HG02885 (cell line): ENCODE measurements at regions not wholly inside any gene's neighbourhood (a gene's known extent, or its start where the extent isn't known, plus 50 kb on each side); places are given as distances from the start of the nearest gene placed in this dataset.
"Not testable (repeated sequence)": the region's sequence is repeated elsewhere in the genome, so short reads cannot be mapped to it uniquely, and the experiment has no call there.

Experiments
- ATAC-seq: cut with Tn5 transposase; IDR thresholded peaks from one replicate; pipeline ENCODE4 v1.9.1; 2021; ENCODE audit warnings: mild to moderate bottlenecking; ENCODE audit not compliant: unreplicated experiment, poor library complexity

GRCh38 chr2:166831930-166832329 lies 56.4 kb upstream of the XIRP2 start:
- no peak for ATAC-seq

DNA sequence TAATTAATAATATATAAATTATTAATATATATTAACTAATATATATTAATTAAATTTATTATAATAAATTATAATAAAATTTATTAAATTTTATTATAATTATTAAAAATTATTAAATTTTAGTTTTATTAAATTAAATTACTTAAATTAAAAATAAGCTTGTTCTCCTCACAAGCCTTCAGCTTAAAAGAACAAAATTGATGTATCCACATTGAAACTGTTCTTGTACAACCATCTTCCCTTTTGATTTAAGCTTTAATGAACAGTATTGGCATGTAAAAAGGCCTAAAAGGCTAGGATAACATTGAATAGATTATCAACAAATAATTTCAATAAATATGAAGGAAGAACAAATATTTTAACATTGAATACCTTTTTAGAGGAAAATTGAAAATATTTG lies 62.4 kb upstream of the XIRP2 start:
- ATAC-seq: no peak

DNA sequence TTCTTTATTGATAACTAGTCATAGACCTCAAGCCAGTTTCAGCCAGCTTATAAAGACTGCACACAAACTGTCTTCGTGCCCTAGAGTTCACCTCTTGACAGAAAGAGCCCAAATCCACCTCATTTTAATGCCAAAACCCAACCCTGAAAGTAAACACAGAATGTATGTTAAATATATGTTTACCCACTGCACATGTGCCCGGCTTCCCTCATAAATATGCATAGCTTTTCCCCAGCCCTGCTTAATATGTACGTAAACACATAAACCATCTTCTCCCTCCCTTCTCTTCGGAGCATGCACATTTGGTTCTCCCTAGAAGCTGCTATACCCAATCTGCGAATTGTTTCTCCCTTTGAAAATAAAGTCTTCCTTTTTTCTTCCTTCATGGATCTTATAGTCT lies 73.9 kb upstream of the XIRP2 start:
- ATAC-seq: no peak

DNA sequence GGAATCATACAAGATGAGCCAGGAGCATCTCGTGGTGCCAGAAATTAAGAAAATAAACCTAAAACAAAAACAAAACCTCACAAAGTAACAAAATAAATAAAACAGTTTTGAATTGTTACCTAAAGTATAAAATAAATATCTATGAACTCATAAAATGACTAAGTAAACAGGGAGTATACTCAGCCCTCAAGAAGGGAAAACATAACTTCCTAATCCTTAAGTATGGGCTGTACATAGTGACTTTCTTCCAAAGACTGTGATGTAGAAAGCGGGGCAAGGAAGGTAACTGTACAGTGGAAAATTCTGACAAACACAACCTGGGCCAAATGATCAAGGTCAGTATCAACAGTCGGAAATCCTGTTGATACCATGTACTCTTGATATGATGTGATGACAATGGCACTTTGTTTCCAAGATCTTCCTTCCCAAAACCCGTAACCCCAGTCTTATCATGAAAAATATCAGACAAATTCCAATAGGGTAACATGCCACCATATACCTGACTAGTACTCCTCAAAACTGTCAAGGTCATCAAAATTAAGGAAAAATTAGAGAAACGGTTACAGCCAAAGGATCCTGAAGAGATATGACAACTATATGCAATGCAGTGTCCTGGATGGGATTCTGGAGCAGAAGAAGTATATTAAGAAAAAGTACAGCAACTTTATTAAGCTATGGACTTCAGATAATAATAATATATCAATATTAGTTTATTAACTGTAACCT lies 76.0 kb upstream of the XIRP2 start:
- no peak for ATAC-seq

GRCh38 chr2:166805753-166806152 lies 82.5 kb upstream of the XIRP2 start:
- ATAC-seq: no peak

- ATAC-seq: no peak
Observed at GRCh38 chr2:166803373-166804000, 84.8 kb upstream of the XIRP2 start.

DNA sequence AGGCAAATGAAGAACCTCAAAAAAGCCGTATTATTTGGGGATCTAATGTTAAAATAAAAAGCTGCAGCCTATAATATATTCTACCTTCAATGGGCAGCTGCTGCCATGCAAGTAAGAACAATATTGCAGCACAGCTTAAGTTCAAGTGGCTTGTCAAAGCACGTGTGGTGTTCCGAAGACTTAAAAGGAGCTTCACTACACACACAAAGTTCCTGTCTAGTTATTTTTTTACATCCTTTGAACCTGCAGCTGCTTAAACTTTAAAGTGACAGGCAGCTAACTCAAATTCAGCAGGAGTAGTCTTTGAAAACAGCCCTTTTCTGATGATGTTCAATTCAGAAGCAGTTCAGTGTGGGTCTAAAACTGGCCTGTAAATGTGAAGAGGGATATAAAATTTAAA lies 85.8 kb upstream of the XIRP2 start:
- no peak for ATAC-seq

DNA sequence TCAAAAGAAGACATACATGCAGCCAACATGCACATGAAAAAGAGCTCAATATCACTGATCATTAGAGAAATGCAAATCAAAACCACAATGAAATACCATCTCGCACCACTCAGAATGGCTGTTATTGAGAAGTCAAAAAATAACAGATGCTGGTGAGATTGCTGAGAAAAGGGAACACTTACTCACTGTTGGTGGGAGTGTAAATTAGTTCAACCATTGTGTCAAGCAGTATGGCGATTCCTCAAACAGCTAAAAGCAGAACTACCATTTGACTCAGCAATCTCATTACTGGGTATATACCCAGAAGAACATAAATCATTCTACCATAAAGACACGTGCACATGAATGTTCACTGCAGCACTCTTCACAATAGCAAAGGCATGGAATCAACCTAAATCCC lies 95.5 kb upstream of the XIRP2 start:
- no peak for ATAC-seq

- no peak for ATAC-seq
Observed at GRCh38 chr2:166786707-166787106, 101.6 kb upstream of the XIRP2 start.

DNA sequence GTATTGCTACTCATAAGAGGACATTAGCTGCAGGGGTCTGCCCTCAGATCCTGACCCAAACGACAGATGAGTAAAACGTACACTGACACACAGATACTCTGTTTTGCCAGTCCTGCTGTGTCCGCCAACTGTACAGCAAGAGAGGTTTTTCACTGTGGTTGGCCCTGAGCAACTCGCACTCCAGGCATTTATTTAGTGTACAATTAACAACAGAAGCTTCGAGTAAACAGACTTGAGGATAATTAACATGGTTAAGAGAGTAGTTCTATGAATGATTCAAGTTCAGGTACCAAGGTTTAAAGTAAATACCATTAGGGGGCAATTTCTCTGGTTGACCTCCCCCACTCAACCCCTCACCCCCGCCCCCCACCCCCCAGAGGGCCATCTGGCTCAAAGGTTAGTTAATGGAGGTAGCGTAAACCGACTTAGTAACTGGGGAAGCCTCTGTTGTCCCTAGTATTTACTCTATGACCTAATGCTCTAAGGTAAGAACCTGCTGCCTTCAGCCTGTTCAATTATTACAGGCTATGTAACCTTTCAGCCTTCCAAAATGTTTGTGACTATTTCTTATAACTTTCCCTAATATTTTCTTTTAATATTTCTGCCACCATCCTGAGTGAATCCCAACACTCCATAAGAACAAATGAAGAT lies 103.9 kb upstream of the XIRP2 start:
- ATAC-seq: no peak

DNA sequence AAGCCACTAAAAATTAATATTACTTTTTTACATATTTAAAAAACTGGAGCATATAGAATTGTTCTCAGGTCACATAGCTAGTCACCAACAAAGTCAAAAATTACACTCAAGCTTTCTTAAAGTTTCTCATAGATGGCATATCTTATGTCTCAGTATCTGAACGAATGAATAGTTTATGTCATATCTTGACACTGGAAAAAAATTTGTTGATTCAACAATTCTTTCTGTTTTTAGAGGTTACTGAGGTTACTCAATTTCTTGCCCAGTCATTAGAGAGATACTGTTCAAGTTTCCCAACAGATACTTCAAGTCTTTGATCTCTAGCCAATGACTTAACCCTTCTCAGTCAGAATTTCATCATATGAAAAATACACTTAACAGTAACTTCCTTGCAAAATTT lies 113.1 kb upstream of the XIRP2 start:
- ATAC-seq: no peak

GRCh38 chr2:166773308-166773949 lies 114.9 kb upstream of the XIRP2 start:
- ATAC-seq: no peak

GRCh38 chr2:166768393-166769123 lies 119.7 kb upstream of the XIRP2 start:
- ATAC-seq: no peak

GRCh38 chr2:166766769-166767322 lies 121.4 kb upstream of the XIRP2 start:
- not testable (repeated sequence) for ATAC-seq

DNA sequence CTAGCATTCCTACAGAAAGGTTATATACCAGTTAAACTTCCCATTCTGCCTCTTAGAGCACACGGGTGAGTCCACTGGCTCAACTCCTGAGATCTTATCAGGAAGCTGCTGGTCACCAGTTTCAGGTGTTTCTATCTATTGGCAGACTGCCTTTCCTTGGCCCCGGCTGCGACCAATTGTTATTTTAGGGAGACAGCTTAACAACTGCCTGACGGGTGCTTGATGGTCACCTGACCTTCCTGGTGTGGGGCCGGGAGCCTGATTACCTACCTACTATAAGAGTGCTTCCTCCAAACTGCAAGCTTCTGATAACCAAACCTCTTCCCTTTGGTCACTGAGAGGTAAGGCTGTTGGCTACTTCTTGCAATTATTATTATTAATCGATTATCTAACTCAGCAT lies 122.1 kb upstream of the XIRP2 start:
- ATAC-seq: no peak

DNA sequence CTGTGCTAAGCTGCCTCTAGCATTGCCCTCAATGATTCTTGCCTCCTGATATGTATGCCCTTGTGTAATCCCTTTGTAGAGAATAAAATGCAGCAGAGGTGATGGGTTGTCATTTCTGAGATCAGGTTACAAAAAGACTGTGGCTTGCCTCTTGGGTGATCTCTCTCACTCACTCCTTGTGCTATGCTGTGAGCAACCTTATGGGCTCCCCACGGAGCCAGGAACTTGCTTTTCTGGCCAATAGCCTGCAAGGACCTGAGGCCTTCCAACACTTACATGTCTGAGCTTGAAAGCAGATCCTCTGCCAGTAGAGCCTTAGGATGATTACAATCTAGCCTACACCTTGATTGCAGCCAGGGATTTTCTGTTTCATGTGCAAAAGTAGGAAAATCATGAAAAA lies 123.1 kb upstream of the XIRP2 start:
- no peak for ATAC-seq

DNA sequence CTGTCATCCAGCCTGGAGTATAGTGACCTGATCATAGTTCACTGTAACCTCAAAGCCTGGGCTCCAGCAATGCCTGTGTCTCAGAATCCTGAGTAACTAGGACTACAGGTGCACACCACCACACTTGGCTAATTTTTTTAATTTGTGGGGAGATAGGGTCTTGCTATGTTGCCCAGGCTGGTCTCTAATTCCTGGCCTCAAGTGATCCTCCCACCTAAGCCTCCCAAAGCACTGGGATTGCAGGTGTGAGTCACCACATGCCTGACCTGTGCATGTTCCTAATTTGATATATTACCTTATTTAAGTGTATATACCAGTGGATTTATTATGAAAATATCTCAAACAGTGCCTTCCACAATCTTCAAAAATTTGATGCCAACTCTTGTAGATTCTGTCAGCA lies 123.6 kb upstream of the XIRP2 start:
- ATAC-seq: no peak

- ATAC-seq: no peak
Observed at GRCh38 chr2:166764216-166764615, 124.1 kb upstream of the XIRP2 start.

DNA sequence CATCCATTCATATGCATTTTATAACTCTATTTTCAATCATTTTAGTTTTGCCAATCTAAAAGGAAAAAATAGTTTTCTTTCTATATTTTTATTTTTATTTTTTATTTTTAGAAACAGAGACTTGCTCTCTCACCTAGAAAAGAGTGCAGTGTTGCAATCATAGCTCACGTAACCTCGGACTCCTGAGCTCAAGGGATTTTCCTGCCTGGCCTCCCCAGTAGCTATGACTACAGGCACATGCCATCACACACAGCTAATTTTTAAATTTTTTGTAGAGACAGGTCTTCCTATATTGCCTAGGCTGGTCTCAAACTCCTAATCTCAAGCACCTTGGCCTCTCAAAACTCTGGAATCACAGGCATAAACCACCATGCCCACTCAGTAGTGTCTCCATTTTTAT lies 125.5 kb upstream of the XIRP2 start:
- ATAC-seq: no peak

DNA sequence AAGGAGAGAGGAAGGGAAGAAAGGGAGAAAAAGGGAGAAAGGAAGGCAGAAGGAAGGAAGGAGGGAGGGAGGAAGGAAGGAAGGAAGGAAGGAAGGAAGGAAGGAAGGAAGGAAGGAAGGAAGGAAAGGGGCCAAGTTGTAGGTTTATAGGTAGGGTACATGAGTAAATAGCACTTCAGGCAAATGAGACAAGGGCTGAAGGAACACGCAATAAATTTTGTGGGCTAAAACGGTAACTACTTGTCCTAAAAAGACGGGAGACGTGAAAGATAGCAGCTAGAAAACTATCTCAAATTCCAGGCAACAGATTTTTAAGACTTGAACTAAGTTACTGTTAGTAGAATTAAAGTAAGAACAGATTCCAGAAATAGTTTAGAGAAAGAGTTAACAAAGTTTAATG lies 129.3 kb upstream of the XIRP2 start:
- no peak for ATAC-seq
